NCI-H2171 (cell line): ENCODE measurements at regions not wholly inside any gene's neighbourhood (a gene's known extent, or its start where the extent isn't known, plus 50 kb on each side); places are given as distances from the start of the nearest gene placed in this dataset.

Source experiments
- DNase-seq: peaks from one replicate; lab custom pipeline; 2025; lab: John Stamatoyannopoulos, UW

- no peak for DNase-seq
Observed at GRCh38 chr1:87682565-87682964, 353.9 kb downstream of the LMO4 start.

- DNase-seq = no peak
Observed at GRCh38 chr1:87683196-87683956, 354.7 kb downstream of the LMO4 start.

- DNase-seq = no peak
Observed at GRCh38 chr1:87684194-87684593, 355.5 kb downstream of the LMO4 start.

- DNase-seq = no peak
Observed at GRCh38 chr1:87684713-87685205, 356.1 kb downstream of the LMO4 start.

GRCh38 chr1:87685311-87686135, 356.8 kb downstream of the LMO4 start:
- DNase-seq = no peak

GRCh38 chr1:87686136-87686495, 357.4 kb downstream of the LMO4 start:
- DNase-seq = no peak

GRCh38 chr1:87686671-87687070, 358.0 kb downstream of the LMO4 start:
- no peak for DNase-seq

- no peak for DNase-seq
Observed at GRCh38 chr1:87688136-87688535, 359.5 kb downstream of the LMO4 start.

- no peak for DNase-seq
Observed at GRCh38 chr1:87689487-87689886, 360.8 kb downstream of the LMO4 start.

GRCh38 chr1:87696483-87696882, 367.8 kb downstream of the LMO4 start:
- no peak for DNase-seq

GRCh38 chr1:87702455-87702854, 373.8 kb downstream of the LMO4 start:
- DNase-seq = no peak

- no peak for DNase-seq
Observed at GRCh38 chr1:87705233-87705632, 376.6 kb downstream of the LMO4 start.

- DNase-seq = no peak
Observed at GRCh38 chr1:87706203-87706602, 377.5 kb downstream of the LMO4 start.

- no peak for DNase-seq
Observed at GRCh38 chr1:87706779-87707228, 378.1 kb downstream of the LMO4 start.

- DNase-seq = no peak
Observed at GRCh38 chr1:87707411-87707810, 378.7 kb downstream of the LMO4 start.

GRCh38 chr1:87712261-87713010, 383.8 kb downstream of the LMO4 start:
- DNase-seq = no peak

- DNase-seq = no peak
Observed at GRCh38 chr1:87714278-87714677, 385.6 kb downstream of the LMO4 start.

- no peak for DNase-seq
Observed at GRCh38 chr1:87715052-87715451, 386.4 kb downstream of the LMO4 start.

- no peak for DNase-seq
Observed at GRCh38 chr1:87715471-87715870, 386.8 kb downstream of the LMO4 start.

- DNase-seq = no peak
Observed at GRCh38 chr1:87717157-87717670, 388.5 kb downstream of the LMO4 start.

GRCh38 chr1:87718241-87718950, 389.7 kb downstream of the LMO4 start:
- no peak for DNase-seq

- no peak for DNase-seq
Observed at GRCh38 chr1:87719658-87720057, 391.0 kb downstream of the LMO4 start.
